Effector memory CD8-positive, alpha-beta T cell (primary cell): ENCODE measurements at regions not wholly inside any gene's neighbourhood (a gene's known extent, or its start where the extent isn't known, plus 50 kb on each side); places are given as distances from the start of the nearest gene placed in this dataset.

Experiments used
- ATAC-seq: fragments of 150-1000 bp; cut with Tn5 transposase; replicated peaks from 2 replicates; pipeline ENCODE4 v1.10.0; 2021; ENCODE audit warnings: mild to moderate bottlenecking, moderate library complexity
- DNase-seq, 3 experiments: peaks; one replicate each; pipeline ENCODE4 v3.0.0; 2021
- H3K27ac Mint-ChIP-seq, 2 donors: one replicate each; pipeline ENCODE4 v1.8.0; 2022; ENCODE audit warnings: mild to moderate bottlenecking in 2 of 2, mixed read lengths in 2 of 2, moderate library complexity in 2 of 2
- H3K27me3 Mint-ChIP-seq, 2 donors: one replicate each; pipeline ENCODE4 v1.8.0; 2022; ENCODE audit warnings: mixed read lengths in 2 of 2
- H3K36me3 Mint-ChIP-seq: one replicate; pipeline ENCODE4 v1.8.0; 2022; ENCODE audit warnings: mild to moderate bottlenecking, moderate library complexity, mixed read lengths; ENCODE audit not compliant: insufficient read depth
- H3K4me1 Mint-ChIP-seq, 2 donors: one replicate each; pipeline ENCODE4 v1.8.0; 2022; ENCODE audit warnings: low read depth in 2 of 2, mixed read lengths in 2 of 2
- H3K4me3 Mint-ChIP-seq, 2 donors: one replicate each; pipeline ENCODE4 v1.8.0; 2022; ENCODE audit warnings: mild to moderate bottlenecking in 2 of 2, mixed read lengths in 2 of 2, moderate library complexity in 2 of 2
- H3K9me3 Mint-ChIP-seq, 2 donors: one replicate each; pipeline ENCODE4 v1.8.0; 2022; ENCODE audit warnings: mixed read lengths in 2 of 2

DNA sequence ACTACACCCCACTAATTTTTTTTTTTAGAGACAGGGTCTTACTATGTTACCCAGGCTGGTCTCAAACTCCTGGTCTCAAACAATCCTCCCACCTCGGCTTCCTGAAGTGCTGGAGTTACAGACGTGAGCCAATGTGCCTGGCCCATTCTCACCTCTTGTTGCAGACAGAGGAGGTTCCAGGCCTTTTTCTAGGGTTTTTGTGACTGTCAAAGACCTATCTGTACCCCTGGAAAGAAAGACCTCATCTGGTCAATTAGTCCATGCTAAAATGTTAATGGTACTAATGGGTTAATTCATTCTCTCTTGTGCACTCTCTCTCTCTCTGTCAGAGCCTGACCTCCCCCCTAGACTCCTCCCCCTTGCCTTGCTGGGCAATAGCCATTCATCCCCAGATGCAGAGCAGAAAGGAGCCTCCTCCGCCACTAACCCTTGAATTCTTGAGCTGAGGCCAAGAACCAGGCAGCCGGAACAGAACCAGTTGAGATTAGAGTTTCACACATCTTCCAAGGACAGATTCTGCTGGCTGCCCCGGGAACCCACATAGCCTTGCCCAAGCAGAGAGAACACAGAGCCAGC, 209.7 kb downstream of the SKIDA1 start:
- H3K9me3 Mint-ChIP-seq, result no peaks in the 10 kb centered on the region
- H3K36me3 Mint-ChIP-seq, result no peaks in the 10 kb centered on the region
- ATAC-seq (no peak), DNase-seq (no peak)
- H3K4me1 Mint-ChIP-seq, result no peaks in the 10 kb centered on the region
- no peak overlapping the region for H3K4me3 Mint-ChIP-seq
- no peak overlapping the region for H3K27ac Mint-ChIP-seq
- H3K27me3 Mint-ChIP-seq, result peaks cover 30 to 42% of the 10 kb centered on the region in 2 donors

DNA sequence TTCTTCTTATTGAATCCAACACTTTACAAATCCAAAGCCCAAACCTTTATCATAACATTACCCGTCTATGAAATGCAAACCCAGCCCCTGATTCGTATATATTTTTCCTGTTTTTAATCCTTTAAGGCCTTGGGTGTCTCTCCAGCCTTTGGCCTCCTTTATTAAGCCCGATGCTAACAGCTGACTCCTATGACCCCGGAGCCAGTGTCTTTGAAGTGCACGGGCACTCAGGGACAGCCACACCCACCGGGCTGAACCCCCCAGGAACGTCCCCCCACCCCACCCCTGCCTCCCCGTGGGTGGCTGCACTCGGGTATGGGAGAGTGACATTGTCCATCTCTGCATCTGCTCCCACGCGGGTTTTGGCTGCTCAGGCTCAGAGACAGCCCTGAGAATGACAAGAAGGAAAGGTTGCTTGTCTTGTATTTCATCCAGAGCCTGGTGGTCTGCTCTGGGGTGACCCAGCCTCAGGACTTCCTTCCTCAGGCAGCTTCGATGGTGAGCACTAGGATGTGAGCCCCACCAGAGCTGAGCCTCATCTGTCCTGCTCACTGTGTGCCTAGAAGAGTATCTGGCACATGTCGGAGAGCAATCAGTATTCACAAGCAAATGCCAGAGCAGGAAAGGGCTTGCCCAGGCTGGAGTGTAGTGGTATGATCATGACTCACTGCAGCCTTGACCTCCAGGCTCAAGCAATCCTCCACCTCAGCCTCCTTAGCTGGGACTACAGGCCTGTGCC, 210.4 kb downstream of the SKIDA1 start:
- H3K36me3 Mint-ChIP-seq, result no peaks in the 10 kb centered on the region

DNA sequence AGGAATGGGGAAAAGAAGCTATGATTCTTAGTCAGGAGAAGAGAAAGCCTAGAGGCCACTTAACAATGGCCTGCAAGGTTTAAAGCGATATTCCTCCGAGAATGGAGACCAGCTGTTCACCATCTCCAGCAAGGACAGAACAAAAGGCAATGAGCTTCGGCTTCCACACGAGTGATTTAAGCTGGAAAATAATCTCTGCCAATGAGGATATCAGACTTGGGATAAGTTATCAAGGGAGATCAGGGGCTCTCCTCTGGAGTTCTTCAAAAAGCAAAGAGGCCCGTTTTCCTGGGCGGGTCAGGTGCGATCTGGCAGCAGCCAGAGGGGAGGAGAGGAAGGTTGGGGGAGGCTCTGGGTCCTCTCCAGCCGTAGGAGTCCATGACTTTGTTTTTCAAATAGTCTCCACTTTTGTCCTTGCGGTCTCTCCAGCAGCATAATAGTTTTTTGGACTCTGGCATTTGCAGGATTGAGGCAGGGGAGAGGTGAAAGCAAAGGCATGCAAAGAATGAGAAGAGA, 211.3 kb downstream of the SKIDA1 start:
- Mint-ChIP-seq H3K27ac (no peak overlapping the region), H3K36me3 (no peaks in the 10 kb centered on the region), H3K27me3 (peaks cover 25 to 37% of the 10 kb centered on the region in 2 donors), H3K4me1 (no peaks in the 10 kb centered on the region), H3K9me3 (no peaks in the 10 kb centered on the region), H3K4me3 (no peak overlapping the region)
- DNase-seq (no peak), ATAC-seq (no peak)

More for the DNA sequence above, 210.4 kb downstream of the SKIDA1 start:
- no peaks in the 10 kb centered on the region for H3K9me3 Mint-ChIP-seq
- DNase-seq (no peak), ATAC-seq (no peak)
- H3K27me3 Mint-ChIP-seq, result peaks cover 30 to 42% of the 10 kb centered on the region in 2 donors
- no peak overlapping the region for H3K27ac Mint-ChIP-seq
- H3K4me3 Mint-ChIP-seq, result no peak overlapping the region
- H3K4me1 Mint-ChIP-seq, result no peaks in the 10 kb centered on the region

DNA sequence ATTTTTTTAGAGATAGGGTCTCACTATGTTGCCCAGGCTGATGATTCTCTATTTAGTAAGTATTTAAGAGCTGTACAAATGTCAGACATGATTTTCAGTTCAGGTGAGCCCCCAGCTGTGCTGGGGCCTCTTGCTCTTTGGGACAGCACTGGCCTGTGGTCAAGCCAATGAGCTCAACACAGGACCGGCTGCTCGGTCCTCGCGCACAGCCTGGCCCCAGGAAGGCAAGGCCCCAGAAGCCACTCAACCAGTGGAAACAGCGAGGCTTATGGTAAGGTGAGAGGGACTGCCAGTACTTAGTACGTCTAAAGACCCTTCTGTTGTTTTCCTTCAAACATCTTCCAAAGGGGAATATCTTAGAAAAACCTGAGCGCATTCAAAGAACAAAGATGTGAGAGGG, 211.8 kb downstream of the SKIDA1 start:
- H3K9me3 Mint-ChIP-seq, result no peaks in the 10 kb centered on the region
- no peak overlapping the region for H3K4me3 Mint-ChIP-seq
- ATAC-seq (no peak), DNase-seq (no peak)
- H3K27me3 Mint-ChIP-seq, result peaks cover 20 to 32% of the 10 kb centered on the region in 2 donors
- H3K36me3 Mint-ChIP-seq, result no peaks in the 10 kb centered on the region
- H3K27ac Mint-ChIP-seq, result no peak overlapping the region
- H3K4me1 Mint-ChIP-seq, result no peaks in the 10 kb centered on the region

DNA sequence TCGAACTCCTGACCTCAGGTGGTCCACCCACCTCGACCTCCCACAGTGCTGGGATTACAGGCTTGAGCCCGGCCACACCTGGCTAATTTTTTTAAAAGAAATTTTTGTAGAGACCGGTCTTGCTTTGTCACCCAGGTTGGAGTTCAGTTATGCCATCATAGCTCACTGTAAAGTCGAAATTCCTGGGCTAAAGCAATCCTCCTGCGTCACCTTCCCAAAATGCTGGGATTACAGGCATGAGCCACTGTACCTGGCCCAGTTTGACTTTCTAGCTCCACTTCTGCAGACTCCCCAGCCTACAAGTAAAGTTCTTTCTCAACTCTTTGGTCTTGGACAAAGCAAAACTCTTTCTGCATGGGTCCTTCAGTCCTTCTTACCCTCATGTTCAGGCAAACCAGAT, 214.1 kb downstream of the SKIDA1 start:
- no peak for ATAC-seq
- DNase-seq, result no peak
- H3K4me3 Mint-ChIP-seq, result no peak overlapping the region
- H3K9me3 Mint-ChIP-seq, result no peaks in the 10 kb centered on the region
- no peaks in the 10 kb centered on the region for H3K36me3 Mint-ChIP-seq
- H3K27me3 Mint-ChIP-seq, result peaks cover 18 to 25% of the 10 kb centered on the region in 2 donors
- H3K4me1 Mint-ChIP-seq, result no peaks in the 10 kb centered on the region
- no peak overlapping the region for H3K27ac Mint-ChIP-seq

DNA sequence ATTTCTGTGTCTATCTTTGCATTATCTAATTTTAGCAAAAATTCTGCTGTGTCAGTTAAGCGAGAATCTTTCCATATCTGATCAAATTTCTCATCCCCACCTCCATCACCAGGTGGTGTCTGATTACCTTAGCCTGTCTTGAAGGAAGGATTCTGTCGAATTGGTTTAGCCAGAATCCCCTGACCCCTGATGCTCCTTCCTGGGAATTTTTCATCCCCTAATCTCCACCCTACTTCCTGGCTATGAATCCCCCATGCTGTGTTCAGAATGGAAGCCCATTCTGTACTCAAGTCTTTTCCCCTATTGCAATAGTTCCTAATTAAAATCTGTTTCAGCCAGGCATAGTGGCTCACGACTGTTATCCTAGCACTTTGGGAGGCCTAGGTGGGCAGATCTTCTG, 216.1 kb downstream of the SKIDA1 start:
- peaks cover 18% of the 10 kb centered on the region in 2 donors for H3K27me3 Mint-ChIP-seq
- no peak overlapping the region for H3K27ac Mint-ChIP-seq
- H3K4me1 Mint-ChIP-seq, result no peaks in the 10 kb centered on the region
- no peaks in the 10 kb centered on the region for H3K36me3 Mint-ChIP-seq
- no peak for DNase-seq
- no peak for ATAC-seq
- H3K9me3 Mint-ChIP-seq, result no peaks in the 10 kb centered on the region
- no peak overlapping the region for H3K4me3 Mint-ChIP-seq

DNA sequence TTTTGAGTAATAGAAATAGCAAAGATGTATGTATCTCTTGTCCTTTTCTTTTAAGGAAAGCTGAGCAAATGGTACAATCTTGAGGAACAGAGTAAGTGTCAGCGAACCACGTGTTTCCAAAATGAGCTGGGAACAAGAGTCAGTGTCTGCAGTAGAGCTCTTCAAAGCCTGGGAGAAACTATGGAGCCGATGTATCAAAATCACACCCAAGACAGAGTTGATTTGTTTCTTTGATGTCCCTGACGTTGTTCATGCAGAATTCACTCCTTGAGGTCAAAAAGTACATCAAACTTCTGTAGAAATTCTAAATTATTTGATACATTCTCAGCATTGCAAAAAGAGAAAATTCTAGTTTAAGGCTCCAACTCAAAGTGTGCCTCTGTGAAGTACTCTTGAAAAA, 216.5 kb downstream of the SKIDA1 start:
- Mint-ChIP-seq H3K27me3 (peaks cover 15 to 16% of the 10 kb centered on the region in 2 donors), H3K4me3 (no peak overlapping the region), H3K36me3 (no peaks in the 10 kb centered on the region), H3K9me3 (no peaks in the 10 kb centered on the region), H3K27ac (no peak overlapping the region), H3K4me1 (no peaks in the 10 kb centered on the region)
- no peak for DNase-seq
- ATAC-seq, result no peak

DNA sequence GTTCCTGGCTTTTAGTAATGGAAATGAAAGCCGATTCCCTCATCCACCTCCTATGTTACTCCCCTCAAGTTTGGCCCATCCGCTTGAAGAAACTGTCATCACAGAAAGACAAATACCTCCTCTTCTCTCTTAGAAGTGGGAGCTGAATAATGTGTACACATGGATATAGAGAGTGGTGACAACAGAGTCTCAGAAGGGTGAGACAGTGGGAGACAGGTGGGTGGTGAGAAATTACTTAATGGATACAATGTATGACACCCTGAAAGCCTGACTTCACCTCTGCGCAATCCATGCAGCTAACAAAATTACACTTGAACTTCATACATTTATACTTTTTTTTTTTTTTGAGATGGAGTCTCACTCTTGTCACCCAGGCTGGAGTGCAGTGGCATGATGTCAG, 217.5 kb downstream of the SKIDA1 start:
- H3K4me3 Mint-ChIP-seq, result no peak overlapping the region
- DNase-seq (no peak), ATAC-seq (no peak)
- no peaks in the 10 kb centered on the region for H3K9me3 Mint-ChIP-seq
- H3K27ac Mint-ChIP-seq, result no peak overlapping the region
- H3K4me1 Mint-ChIP-seq, result no peaks in the 10 kb centered on the region
- H3K36me3 Mint-ChIP-seq, result no peaks in the 10 kb centered on the region
- H3K27me3 Mint-ChIP-seq, result peaks cover 5 to 7% of the 10 kb centered on the region in 2 donors

DNA sequence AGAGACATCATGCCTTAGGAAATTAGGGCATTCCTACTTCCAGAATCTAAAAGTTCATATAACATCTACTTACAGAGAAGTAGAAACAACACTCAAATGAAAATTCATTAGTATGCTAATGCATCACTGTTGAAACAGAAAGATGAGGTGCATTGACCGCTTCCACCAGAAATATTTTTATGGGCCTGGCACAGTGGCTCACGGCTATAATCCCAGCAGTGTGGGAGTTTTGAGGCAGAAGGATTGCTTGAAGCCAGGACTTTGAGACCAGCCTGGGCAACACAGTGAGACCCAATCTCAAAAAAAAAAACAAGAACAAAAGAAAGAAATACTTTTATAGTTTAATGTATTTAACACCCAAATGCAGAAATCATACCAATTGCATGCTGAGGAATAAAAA, 220.9 kb downstream of the SKIDA1 start:
- Mint-ChIP-seq H3K4me3 (no peak overlapping the region), H3K4me1 (no peaks in the 10 kb centered on the region), H3K9me3 (no peaks in the 10 kb centered on the region)

DNA sequence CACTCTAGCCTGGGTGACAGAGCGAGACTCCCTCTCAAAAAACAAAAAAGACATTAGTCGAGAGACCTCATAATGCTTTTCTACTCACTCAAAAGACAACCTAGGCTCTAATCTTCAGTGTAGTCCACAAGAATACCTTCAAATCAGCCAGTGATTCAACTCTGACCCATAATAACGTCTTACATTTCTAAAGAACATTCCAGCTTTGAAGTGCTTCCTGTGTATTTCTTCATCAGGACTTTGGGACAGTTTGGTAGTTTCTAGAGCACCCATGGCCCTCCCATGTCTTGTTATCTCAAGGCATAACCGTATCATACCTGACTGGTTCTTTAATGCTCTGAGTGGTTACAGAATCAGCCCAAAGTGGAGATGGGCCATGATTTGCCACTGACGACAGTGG, 221.3 kb downstream of the SKIDA1 start:
- no peak for ATAC-seq
- H3K27ac Mint-ChIP-seq, result no peak overlapping the region

More for the DNA sequence above, 220.9 kb downstream of the SKIDA1 start:
- Mint-ChIP-seq H3K27me3 (peaks cover 11 to 13% of the 10 kb centered on the region in 2 donors), H3K36me3 (no peaks in the 10 kb centered on the region), H3K27ac (no peak overlapping the region)
- ATAC-seq (no peak), DNase-seq (no peak)

DNA sequence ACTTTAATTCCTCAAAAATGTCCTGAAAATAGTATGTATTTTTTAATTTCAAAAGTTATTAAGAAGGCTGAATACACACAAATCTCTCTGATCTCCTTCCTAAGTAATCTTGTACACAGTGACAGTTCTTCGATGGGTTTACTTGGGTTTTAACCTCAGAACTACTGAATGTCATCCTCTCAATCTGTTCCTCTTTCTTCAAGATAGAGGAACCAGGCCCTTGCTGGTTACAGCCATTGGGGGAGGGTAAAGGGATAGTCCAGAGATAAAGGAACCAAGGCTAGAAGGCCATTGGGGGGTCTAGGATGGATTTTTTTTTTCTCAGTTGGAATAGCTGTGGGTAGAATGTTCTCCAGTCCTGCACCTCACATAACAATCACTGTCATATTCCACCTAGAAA, 224.9 kb downstream of the SKIDA1 start:
- H3K27me3 Mint-ChIP-seq, result peaks cover 22 to 35% of the 10 kb centered on the region in 2 donors
- no peak overlapping the region for H3K27ac Mint-ChIP-seq
- ATAC-seq (no peak), DNase-seq (no peak)
- H3K9me3 Mint-ChIP-seq, result no peaks in the 10 kb centered on the region
- H3K4me1 Mint-ChIP-seq, result no peaks in the 10 kb centered on the region
- no peaks in the 10 kb centered on the region for H3K36me3 Mint-ChIP-seq
- H3K4me3 Mint-ChIP-seq, result no peak overlapping the region

More for the DNA sequence above, 221.3 kb downstream of the SKIDA1 start:
- no peaks in the 10 kb centered on the region for H3K4me1 Mint-ChIP-seq
- DNase-seq, result no peak
- H3K4me3 Mint-ChIP-seq, result no peak overlapping the region
- peaks cover 12 to 13% of the 10 kb centered on the region in 2 donors for H3K27me3 Mint-ChIP-seq
- H3K9me3 Mint-ChIP-seq, result no peaks in the 10 kb centered on the region
- H3K36me3 Mint-ChIP-seq, result no peaks in the 10 kb centered on the region

DNA sequence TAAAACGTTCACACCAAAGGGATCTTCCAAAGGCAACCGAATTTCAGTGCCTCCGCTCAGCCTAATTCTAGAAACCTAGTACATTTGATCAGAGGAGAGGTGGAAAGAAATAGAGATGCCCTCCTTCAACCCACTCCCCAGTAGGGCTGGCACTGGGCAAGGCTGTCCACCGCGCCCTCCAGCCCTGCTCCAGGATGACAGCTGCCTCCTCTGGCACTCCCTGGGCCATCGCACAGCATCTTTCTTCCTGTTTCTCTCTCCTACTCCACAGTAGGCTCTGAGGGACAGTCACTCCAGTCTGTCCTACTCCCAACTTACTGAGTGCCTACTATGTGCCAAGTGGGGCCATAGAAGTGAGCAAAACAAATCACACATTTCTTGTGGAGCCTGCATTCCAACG, 226.2 kb downstream of the SKIDA1 start:
- peaks cover 28 to 44% of the 10 kb centered on the region in 2 donors for H3K27me3 Mint-ChIP-seq
- no peaks in the 10 kb centered on the region for H3K4me1 Mint-ChIP-seq
- no peak overlapping the region for H3K4me3 Mint-ChIP-seq
- ATAC-seq (no peak), DNase-seq (no peak)
- no peaks in the 10 kb centered on the region for H3K36me3 Mint-ChIP-seq
- no peak overlapping the region for H3K27ac Mint-ChIP-seq
- H3K9me3 Mint-ChIP-seq, result no peaks in the 10 kb centered on the region

DNA sequence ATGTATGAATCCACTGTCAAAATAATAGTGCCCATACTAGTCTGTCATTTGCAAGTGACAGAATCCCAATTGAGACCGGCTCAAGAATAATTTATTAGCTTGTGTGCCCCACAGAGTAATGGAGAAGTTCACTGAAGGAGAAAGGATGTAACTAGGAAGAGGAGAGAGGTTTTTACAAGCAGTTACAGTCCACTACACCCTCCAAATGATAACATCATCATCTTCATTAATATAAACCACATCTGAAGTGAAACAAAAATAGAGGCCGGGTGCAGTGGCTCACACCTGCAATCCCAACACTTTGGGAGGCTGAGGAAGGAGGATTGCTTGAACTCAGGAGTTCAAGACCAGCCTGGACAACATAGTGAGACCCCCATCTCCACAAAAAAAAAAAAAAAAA, 226.8 kb downstream of the SKIDA1 start:
- ATAC-seq, result no peak

More for the DNA sequence above, 226.8 kb downstream of the SKIDA1 start:
- Mint-ChIP-seq H3K27ac (no peak overlapping the region), H3K4me3 (no peak overlapping the region), H3K9me3 (no peaks in the 10 kb centered on the region), H3K4me1 (no peaks in the 10 kb centered on the region), H3K27me3 (peaks cover 34 to 51% of the 10 kb centered on the region in 2 donors), H3K36me3 (no peaks in the 10 kb centered on the region)
- DNase-seq, result no peak
